IMR-90 (cell line): ENCODE measurements at regions not wholly inside any gene's neighbourhood (a gene's known extent, or its start where the extent isn't known, plus 50 kb on each side); places are given as distances from the start of the nearest gene placed in this dataset.
A peak's percentile ranks its signal among the peaks of the same experiment; 100 is the strongest.

Source experiments
- ATAC-seq: fragments of 200-7000 bp; cut with Tn5 transposase; 2 replicates; pipeline ENCODE4 v1.9.1; 2020; ENCODE audit warnings: low read depth, mild to moderate bottlenecking, moderate library complexity
- BruUV-seq: library from RNA; stranded (reverse); fragments of 400-500 nt; replicated peaks from 2 replicates; lab custom pipeline; 2021; lab: Mats Ljungman, UMichigan
- CTCF ChIA-PET: fragments of 300-600 bp; formaldehyde crosslinking; extraction: SDS; loops from one replicate; lab custom pipeline; 2021; ENCODE audit warnings: antibody characterized with exemption; lab: Yijun Ruan, JAX
- POLR2A ChIA-PET: fragments of 300-600 bp; sonication (Branson Sonifier 250); formaldehyde crosslinking; loops from one replicate; lab custom pipeline; 2022; ENCODE audit warnings: antibody characterized with exemption; ENCODE audit not compliant: unreplicated experiment; lab: Charles Lee
- DNase-seq: peaks from one replicate; pipeline ENCODE4 v3.0.0; 2013
- H2AFZ ChIP-seq: replicated peaks from 2 replicates; pipeline ENCODE3; 2013; ENCODE audit warnings: low read length, mild to moderate bottlenecking; ENCODE audit not compliant: poor library complexity
- H2AK5ac ChIP-seq: 2 replicates; pipeline ENCODE4 v1.6.1; 2013; ENCODE audit warnings: low read depth, low read length, inconsistent platforms
- H2AK9ac ChIP-seq: replicated peaks from 2 replicates; pipeline ENCODE3; 2013; ENCODE audit warnings: mild to moderate bottlenecking, low read depth, low read length, moderate library complexity; ENCODE audit not compliant: poor library complexity
- H2BK120ac ChIP-seq: 2 replicates; pipeline ENCODE4 v1.6.1; 2013; ENCODE audit warnings: low read depth, low read length, inconsistent platforms
- H2BK15ac ChIP-seq: 3 replicates; pipeline ENCODE4 v1.6.1; 2013; ENCODE audit warnings: low read depth, low read length, inconsistent platforms
- H2BK20ac ChIP-seq: 2 replicates; pipeline ENCODE4 v1.6.1; 2013; ENCODE audit warnings: low read depth, mild to moderate bottlenecking, inconsistent platforms, low read length, moderate library complexity
- H2BK5ac ChIP-seq: 2 replicates; pipeline ENCODE4 v1.6.1; 2013; ENCODE audit warnings: mild to moderate bottlenecking, low read depth, low read length, inconsistent platforms; ENCODE audit not compliant: poor library complexity, severe bottlenecking
- H3K14ac ChIP-seq: replicated peaks from 2 replicates; pipeline ENCODE4 v1.6.1; 2013; ENCODE audit warnings: low read depth, low read length, inconsistent platforms
- H3K18ac ChIP-seq: 2 replicates; pipeline ENCODE4 v1.6.1; 2013; ENCODE audit warnings: low read depth, low read length, control low read depth
- H3K23ac ChIP-seq: 2 replicates; pipeline ENCODE4 v1.6.1; 2013; ENCODE audit warnings: low read depth, low read length, inconsistent platforms
- H3K27ac ChIP-seq: 2 replicates; pipeline ENCODE4 v1.5.1; 2013; ENCODE audit warnings: mild to moderate bottlenecking, control low read depth, low read length; ENCODE audit not compliant: insufficient read depth
- H3K27me3 ChIP-seq: 2 replicates; pipeline ENCODE4 v1.6.1; 2013; ENCODE audit warnings: low read length; ENCODE audit not compliant: control insufficient read depth, insufficient read depth
- H3K36me3 ChIP-seq: 2 replicates; pipeline ENCODE4 v1.6.1; 2013; ENCODE audit warnings: low read length, mixed read lengths; ENCODE audit not compliant: control insufficient read depth, insufficient read depth
- H3K4ac ChIP-seq: 2 replicates; pipeline ENCODE4 v1.6.1; 2013; ENCODE audit warnings: low read depth, low read length, inconsistent platforms
- H3K4me1 ChIP-seq: 2 replicates; pipeline ENCODE4 v1.6.1; 2013; ENCODE audit warnings: low read length, mixed read lengths; ENCODE audit not compliant: control insufficient read depth, insufficient read depth
- H3K4me2 ChIP-seq: 2 replicates; pipeline ENCODE4 v1.6.1; 2013; ENCODE audit warnings: low read depth, mild to moderate bottlenecking, control low read depth, low read length, moderate library complexity
- H3K4me3 ChIP-seq: 2 replicates; pipeline ENCODE4 v1.5.1; 2013; ENCODE audit warnings: low read depth, mild to moderate bottlenecking, control low read depth, low read length, moderate library complexity; ENCODE audit not compliant: insufficient read depth
- H3K56ac ChIP-seq: 2 replicates; pipeline ENCODE4 v1.6.1; 2013; ENCODE audit warnings: low read length, inconsistent platforms; ENCODE audit not compliant: insufficient read depth; ENCODE audit errors: extremely low read depth
- H3K79me1 ChIP-seq, 2 experiments: 2 replicates each; pipeline ENCODE4 v1.6.1; 2013; ENCODE audit warnings: low read length in 2 of 2, inconsistent platforms in 1 of 2, low read depth in 1 of 2
- H3K9ac ChIP-seq: 2 replicates; pipeline ENCODE4 v1.6.1; 2013; ENCODE audit warnings: low read depth, low read length, control low read depth
- H3K9me1 ChIP-seq: 2 replicates; pipeline ENCODE4 v1.6.1; 2013; ENCODE audit warnings: low read length, inconsistent platforms; ENCODE audit not compliant: insufficient read depth
- H3K9me3 ChIP-seq: 2 replicates; pipeline ENCODE4 v1.6.1; 2013; ENCODE audit warnings: low read length; ENCODE audit not compliant: control insufficient read depth, insufficient read depth
- H4K20me1 ChIP-seq: 2 replicates; pipeline ENCODE4 v1.6.1; 2013; ENCODE audit warnings: low read length, inconsistent platforms; ENCODE audit not compliant: insufficient read depth
- H4K5ac ChIP-seq: 2 replicates; pipeline ENCODE4 v1.6.1; 2013; ENCODE audit warnings: mild to moderate bottlenecking, low read depth, low read length, control low read depth
- H4K8ac ChIP-seq, 2 experiments: 2 replicates each; pipeline ENCODE4 v1.6.1; 2013; ENCODE audit warnings: low read depth in 2 of 2, low read length in 2 of 2, control low read depth in 1 of 2, inconsistent platforms in 1 of 2
- H4K91ac ChIP-seq: 2 replicates; pipeline ENCODE4 v1.6.1; 2013; ENCODE audit warnings: low read depth, low read length, inconsistent platforms; ENCODE audit not compliant: insufficient read depth
- BHLHE40 ChIP-seq: fragments of 150-350 bp; IDR thresholded peaks from 2 replicates; pipeline ENCODE4 v1.6.1; 2016; ENCODE audit warnings: mild to moderate bottlenecking, low read depth, low read length
- FOS ChIP-seq: fragments of 150-350 bp; IDR thresholded peaks from 2 replicates; pipeline ENCODE4 v1.6.1; 2016; ENCODE audit warnings: low read depth, low read length
- MAFK ChIP-seq: IDR thresholded peaks from 2 replicates; pipeline ENCODE4 v1.6.1; 2012; ENCODE audit warnings: low read depth, low read length, improper control_type of control experiment
- RCOR1 ChIP-seq: IDR thresholded peaks from 2 replicates; pipeline ENCODE4 v1.6.1; 2012; ENCODE audit warnings: mild to moderate bottlenecking, low read length, improper control_type of control experiment; ENCODE audit not compliant: insufficient replicate concordance
- RFX5 ChIP-seq: IDR thresholded peaks from 2 replicates; pipeline ENCODE4 v1.8.0; 2012; ENCODE audit warnings: low read depth, mild to moderate bottlenecking, low read length, moderate library complexity
- WGBS, 2 experiments: methylation state at CpG; one replicate each; pipeline versions ENCODE4 v1.1.5 to v1.1.7; 2013; ENCODE audit warnings: missing lambda C conversion rate in 2 of 2; ENCODE audit not compliant: insufficient read length in 1 of 2; ENCODE audit errors: extremely low coverage in 2 of 2; 5-methylcytosine and 5-hydroxymethylcytosine counted together
- dilution Hi-C: fragments of 300-500 bp; cut with HindIII; formaldehyde crosslinking; loops from one replicate; pipeline ENCODE4 v1.14.3; 2018; ENCODE audit warnings: low sequenced_read_pairs; ENCODE audit not compliant: unreplicated experiment
- in situ Hi-C: fragments of 300-500 bp; cut with MboI; formaldehyde crosslinking; loops from 3 replicates; pipeline ENCODE4 v1.14.3; 2019; ENCODE audit warnings: low sequenced_read_pairs, inconsistent platforms, mixed read lengths
- intact Hi-C: fragments of 100-400 bp; cut with micrococcal nuclease; formaldehyde crosslinking; loops from 2 replicates; pipeline ENCODE4 v1.10.0; 2022
- TF ChIP-seq, protein P1 (sequence below): fragments of 150-350 bp; IDR thresholded peaks from 2 replicates; pipeline ENCODE4 v1.6.1; 2017; ENCODE audit warnings: mild to moderate bottlenecking, antibody characterized with exemption, low read length, low read depth

DNA sequence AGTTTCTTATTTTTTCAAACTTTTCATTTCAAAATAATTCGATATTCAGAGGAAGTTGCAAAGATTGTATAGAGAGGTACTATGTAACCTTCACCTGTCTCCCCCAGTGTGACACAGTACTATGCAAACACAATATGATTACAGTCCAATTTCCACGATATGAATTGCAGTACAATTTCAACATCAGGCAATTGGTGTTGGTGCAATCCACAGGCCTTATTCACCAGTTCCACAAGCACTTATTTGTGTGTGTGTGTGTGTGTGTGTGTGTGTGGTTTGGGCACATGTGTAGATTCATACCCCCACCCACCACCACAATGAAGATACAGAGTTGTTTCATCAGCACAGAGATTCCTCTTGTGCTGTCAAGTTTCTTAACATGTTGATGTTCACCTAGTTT, 69.7 kb upstream of the ARL4C start:
- H3K23ac ChIP-seq: no peak overlapping the region
- no peak overlapping the region for H3K56ac ChIP-seq
- 0 out of 2 replicates have a peak overlapping the region, but pooled peaks have one; percentile 16 for H2BK20ac ChIP-seq
- in situ Hi-C loops (no loop called here), dilution Hi-C loops (loop anchor here (25.0 kb wide), 1 partner anchor 546 kb away; no protein-coding TSS in a partner anchor), intact Hi-C loops (no loop called here)
- no peak overlapping the region; the same call in 1 of the 2 replicates for H2BK120ac ChIP-seq
- no peak overlapping the region for H3K4me2 ChIP-seq
- no CpG with 5 or more reads among the region's 2 CpGs for WGBS, 2 experiments
- H3K4me1 ChIP-seq: peaks cover 9% of the 10 kb centered on the region
- BruUV-seq: no TSS peak
- no peak overlapping the region for H2AK9ac ChIP-seq
- DNase-seq (no peak), ATAC-seq (no peak)
- no peak overlapping the region for H2BK5ac ChIP-seq
- no peaks in the 10 kb centered on the region for H4K20me1 ChIP-seq
- H3K9ac ChIP-seq: no peak overlapping the region
- no peak overlapping the region for H3K27ac ChIP-seq
- no peak overlapping the region for H4K91ac ChIP-seq
- POLR2A ChIA-PET: no interaction called here
- no peaks in the 10 kb centered on the region for H3K27me3 ChIP-seq
- H3K36me3 ChIP-seq: no peaks in the 10 kb centered on the region
- H4K5ac ChIP-seq: no peak overlapping the region
- no peaks in the 10 kb centered on the region for H3K9me3 ChIP-seq
- no peak overlapping the region for H4K8ac ChIP-seq
- peak overlapping the region; percentile 5; the same call in 1 of the 2 replicates for H2AK5ac ChIP-seq
- no peaks in the 10 kb centered on the region for H3K79me1 ChIP-seq
- peak overlapping the region; percentile 43; the same call in 1 of the 2 replicates for H3K4ac ChIP-seq
- H2AFZ ChIP-seq: no peak overlapping the region
- CTCF ChIA-PET: interaction anchor here (2.3 kb wide), 1 partner anchor 68 kb away, joined by 7 read pairs; no protein-coding TSS in a partner anchor
- H2BK15ac ChIP-seq: no peak overlapping the region
- no peak overlapping the region for H3K18ac ChIP-seq
- H3K9me1 ChIP-seq: peaks cover 3% of the 10 kb centered on the region; the same call in 1 of the 2 replicates
- TF ChIP-seq, protein P1, sequence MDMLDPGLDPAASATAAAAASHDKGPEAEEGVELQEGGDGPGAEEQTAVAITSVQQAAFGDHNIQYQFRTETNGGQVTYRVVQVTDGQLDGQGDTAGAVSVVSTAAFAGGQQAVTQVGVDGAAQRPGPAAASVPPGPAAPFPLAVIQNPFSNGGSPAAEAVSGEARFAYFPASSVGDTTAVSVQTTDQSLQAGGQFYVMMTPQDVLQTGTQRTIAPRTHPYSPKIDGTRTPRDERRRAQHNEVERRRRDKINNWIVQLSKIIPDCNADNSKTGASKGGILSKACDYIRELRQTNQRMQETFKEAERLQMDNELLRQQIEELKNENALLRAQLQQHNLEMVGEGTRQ: no peak
- TF ChIP-seq FOS (no peak), BHLHE40 (no peak), MAFK (no peak), RCOR1 (no peak), RFX5 (no peak)
- no peak overlapping the region for H3K4me3 ChIP-seq
- H3K14ac ChIP-seq: no peak overlapping the region
